Right lobe of liver (tissue), 4 donors: ENCODE measurements at regions not wholly inside any gene's neighbourhood (a gene's known extent, or its start where the extent isn't known, plus 50 kb on each side); places are given as distances from the start of the nearest gene placed in this dataset.

ENCODE experiments used
- POLR2A ChIP-seq: fragments of 450-650 bp; IDR thresholded peaks from one replicate; pipeline ENCODE4 v1.6.1; 2017; ENCODE audit warnings: antibody characterized with exemption, mild to moderate bottlenecking
- TF ChIP-seq, protein P1 (sequence below), 4 donors: fragments of 200-600 bp in 3 of 4; fragments of 450-650 bp in 1 of 4; IDR thresholded peaks; one replicate each; pipeline versions ENCODE4 v1.5.1 to v1.8.0; 2016 to 2022; ENCODE audit warnings: antibody characterized with exemption in 4 of 4, mild to moderate bottlenecking in 2 of 4
- donor health status: DM: no; HTN: no; CAD: no.
- donor health status: DM: no; HTN: no; CAD: no.
- donor health status: DM: no; HTN: yes; CAD: no.

DNA sequence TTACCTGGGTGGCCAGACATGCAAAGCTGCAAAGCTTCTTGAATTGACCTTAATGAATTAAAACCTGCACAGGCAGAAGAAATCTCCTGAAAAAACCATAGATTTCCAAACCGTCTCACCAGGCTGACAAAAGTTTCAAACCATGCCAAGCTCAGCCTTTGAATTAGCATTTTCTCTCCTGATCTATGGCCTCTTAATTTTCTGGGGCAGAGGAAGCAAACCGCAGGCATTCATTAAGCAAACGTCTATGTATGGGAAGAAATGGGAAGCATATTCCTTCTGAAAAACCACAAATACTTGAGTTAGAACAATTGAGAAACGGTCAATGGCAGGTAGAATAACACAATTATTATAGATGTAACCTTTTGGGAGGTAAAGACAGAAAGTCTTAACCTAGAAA lies 500.2 kb upstream of the NR2F2 start:
- TF ChIP-seq, protein P1, sequence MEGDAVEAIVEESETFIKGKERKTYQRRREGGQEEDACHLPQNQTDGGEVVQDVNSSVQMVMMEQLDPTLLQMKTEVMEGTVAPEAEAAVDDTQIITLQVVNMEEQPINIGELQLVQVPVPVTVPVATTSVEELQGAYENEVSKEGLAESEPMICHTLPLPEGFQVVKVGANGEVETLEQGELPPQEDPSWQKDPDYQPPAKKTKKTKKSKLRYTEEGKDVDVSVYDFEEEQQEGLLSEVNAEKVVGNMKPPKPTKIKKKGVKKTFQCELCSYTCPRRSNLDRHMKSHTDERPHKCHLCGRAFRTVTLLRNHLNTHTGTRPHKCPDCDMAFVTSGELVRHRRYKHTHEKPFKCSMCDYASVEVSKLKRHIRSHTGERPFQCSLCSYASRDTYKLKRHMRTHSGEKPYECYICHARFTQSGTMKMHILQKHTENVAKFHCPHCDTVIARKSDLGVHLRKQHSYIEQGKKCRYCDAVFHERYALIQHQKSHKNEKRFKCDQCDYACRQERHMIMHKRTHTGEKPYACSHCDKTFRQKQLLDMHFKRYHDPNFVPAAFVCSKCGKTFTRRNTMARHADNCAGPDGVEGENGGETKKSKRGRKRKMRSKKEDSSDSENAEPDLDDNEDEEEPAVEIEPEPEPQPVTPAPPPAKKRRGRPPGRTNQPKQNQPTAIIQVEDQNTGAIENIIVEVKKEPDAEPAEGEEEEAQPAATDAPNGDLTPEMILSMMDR (IDR thresholded peaks at IDR 0.05) = no peak
- no peak for TF ChIP-seq POLR2A
